GM13977 (cell line): ENCODE measurements at regions not wholly inside any gene's neighbourhood (a gene's known extent, or its start where the extent isn't known, plus 50 kb on each side); places are given as distances from the start of the nearest gene placed in this dataset.

Source experiments
- DNase-seq: peaks from one replicate; pipeline ENCODE4 v3.0.0; 2012; ENCODE audit warnings: low spot score
- in situ Hi-C: fragments of 300-500 bp; cut with MboI; formaldehyde crosslinking; loops from one replicate; pipeline ENCODE4 v1.12.0; 2022; ENCODE audit warnings: low sequenced_read_pairs, low pct_unique_long_range_greater_than_20kb, mixed read lengths, inconsistent platforms; ENCODE audit not compliant: unreplicated experiment
- TF ChIP-seq, protein P1 (sequence below): IDR thresholded peaks from 2 replicates; pipeline ENCODE4 v1.5.1; 2012; ENCODE audit warnings: mild to moderate bottlenecking, control low read depth; ENCODE audit not compliant: insufficient read depth; ENCODE audit errors: extremely low read depth, missing control alignments

DNA sequence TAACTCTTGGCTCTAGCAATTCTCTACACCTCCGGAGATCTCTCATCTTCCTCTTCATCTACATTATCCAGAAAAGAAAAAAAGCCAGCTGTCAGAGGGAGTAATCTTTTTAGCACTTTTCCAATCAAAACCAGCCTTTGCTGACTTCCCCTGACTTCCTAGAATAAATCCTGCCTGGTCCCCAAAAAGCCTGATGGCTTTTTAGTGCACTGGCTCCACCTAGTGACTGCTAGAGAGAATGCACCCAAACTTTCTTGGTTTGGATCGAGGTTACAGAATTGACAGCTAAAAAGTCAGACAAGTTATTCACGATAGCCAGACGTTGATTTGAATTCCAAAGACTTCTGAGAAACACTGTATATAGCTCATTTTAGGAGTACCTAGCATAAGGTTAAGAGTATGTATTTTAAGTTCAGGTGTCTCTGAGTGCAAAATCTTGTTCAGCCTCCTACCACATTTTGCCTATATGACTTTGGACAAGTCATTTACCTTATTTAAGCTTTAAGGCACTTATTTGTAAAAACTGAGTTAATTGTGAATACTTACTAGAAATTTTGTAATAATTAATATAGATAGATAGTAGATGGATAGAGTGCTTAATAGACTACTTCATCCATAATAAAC, 185.7 kb upstream of the GRIN2B start:
- in situ Hi-C loops: loop anchor here (25.0 kb wide), 1 partner anchor 305 kb away; no protein-coding TSS in a partner anchor
- TF ChIP-seq, protein P1, sequence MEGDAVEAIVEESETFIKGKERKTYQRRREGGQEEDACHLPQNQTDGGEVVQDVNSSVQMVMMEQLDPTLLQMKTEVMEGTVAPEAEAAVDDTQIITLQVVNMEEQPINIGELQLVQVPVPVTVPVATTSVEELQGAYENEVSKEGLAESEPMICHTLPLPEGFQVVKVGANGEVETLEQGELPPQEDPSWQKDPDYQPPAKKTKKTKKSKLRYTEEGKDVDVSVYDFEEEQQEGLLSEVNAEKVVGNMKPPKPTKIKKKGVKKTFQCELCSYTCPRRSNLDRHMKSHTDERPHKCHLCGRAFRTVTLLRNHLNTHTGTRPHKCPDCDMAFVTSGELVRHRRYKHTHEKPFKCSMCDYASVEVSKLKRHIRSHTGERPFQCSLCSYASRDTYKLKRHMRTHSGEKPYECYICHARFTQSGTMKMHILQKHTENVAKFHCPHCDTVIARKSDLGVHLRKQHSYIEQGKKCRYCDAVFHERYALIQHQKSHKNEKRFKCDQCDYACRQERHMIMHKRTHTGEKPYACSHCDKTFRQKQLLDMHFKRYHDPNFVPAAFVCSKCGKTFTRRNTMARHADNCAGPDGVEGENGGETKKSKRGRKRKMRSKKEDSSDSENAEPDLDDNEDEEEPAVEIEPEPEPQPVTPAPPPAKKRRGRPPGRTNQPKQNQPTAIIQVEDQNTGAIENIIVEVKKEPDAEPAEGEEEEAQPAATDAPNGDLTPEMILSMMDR: peak; percentile 95

DNA sequence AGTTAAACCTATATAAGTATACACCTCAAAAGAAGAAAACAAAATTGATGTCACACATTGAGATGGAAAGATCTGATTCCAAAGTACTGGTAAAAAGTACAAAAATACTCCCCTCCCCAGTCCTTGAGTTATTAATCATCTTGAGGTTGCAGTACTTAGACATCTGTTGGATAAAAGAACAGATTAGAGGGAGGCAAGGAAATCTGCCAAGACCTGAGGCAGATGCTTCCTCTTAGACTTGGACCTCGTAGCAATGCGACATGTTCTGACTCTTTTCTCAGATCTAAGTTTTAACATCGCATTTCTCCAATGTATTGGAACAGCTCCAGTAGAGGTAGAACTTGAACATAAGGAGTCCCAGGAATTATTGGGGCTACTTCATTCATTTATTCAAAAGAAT, 187.9 kb upstream of the GRIN2B start:
- TF ChIP-seq, protein P1: no peak
- no peak for DNase-seq
- in situ Hi-C loops: loop anchor here (25.0 kb wide), 1 partner anchor 307 kb away; no protein-coding TSS in a partner anchor

More for the DNA sequence above, 185.7 kb upstream of the GRIN2B start:
- DNase-seq: peak; percentile 73

DNA sequence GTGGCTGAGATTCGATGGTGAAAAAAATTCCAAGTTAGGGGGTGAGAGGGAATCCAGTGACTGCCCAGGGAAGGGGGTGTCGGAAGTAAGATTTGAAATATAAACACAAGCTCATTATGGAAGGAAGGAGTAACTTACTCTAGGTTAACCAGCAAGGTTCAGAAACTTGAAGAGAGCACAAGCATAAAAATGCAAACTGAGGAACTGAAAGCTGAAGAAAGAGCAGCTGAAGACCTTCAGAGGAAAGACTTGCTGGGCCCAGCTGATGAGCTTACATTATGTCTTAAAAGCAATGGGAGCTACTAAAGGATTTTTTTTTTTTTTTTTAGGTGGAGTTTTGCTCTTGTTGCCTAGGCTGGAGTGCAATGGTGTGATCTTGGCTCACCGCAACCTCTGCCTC, 189.7 kb upstream of the GRIN2B start:
- peak; percentile 60 for DNase-seq
- TF ChIP-seq, protein P1: no peak
- in situ Hi-C loops: loop anchor here (25.0 kb wide), 1 partner anchor 309 kb away; no protein-coding TSS in a partner anchor

DNA sequence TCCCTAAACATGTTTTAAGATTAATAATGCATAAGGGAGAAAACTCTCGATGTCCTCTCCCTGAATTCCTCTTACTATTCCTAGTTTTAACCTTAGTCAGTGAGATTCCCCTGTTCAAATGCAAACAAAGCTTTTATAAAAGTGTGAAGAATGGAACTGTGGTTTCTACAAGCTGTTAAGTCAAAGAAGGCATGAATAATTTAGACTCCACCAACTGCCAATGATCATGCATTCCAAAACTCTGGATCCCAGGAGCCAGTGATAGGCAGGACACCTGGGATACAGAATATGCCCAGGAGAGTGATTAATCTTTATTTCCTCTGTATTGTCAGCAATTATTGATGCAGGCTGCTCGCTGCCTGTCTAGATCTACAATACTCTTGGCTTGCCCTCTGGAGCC, 190.3 kb upstream of the ATF7IP start:
- in situ Hi-C loops: no loop called here
- TF ChIP-seq, protein P1: no peak
- no peak for DNase-seq

DNA sequence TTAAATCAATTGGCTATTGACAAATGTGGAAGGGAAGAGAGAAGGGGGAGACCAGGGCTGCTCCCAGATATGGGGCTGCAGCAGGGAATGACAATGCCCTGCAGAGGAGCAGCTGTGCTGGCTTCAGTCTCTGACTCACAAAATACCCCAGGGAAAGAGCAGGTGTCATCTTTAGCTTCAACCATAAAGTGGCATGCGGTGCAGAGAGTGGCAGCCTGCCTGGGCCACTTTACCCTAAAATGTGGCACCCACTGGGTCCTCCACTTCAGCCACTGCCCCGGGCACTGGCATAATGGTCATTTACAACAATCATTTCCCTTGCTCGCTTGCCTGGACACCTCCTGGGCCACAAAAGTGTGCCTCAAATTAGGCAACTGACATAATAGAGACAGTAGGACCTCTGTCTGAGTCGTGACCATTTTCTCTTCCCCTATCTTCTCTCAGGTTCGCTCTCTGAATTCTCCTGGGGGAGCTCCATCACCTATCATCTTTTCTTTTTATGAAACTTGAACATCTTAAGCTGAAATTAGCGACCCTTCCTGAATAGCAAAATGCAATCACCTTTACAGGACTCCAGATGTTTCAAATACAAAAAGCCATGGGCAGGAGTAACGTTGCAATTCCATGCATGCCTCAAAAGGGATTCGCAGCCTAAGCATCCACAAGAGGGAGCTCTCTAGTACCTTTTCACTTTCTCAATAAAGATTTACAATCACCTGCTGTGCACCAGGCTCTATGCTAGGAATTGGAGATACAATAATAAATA, 179.9 kb upstream of the ATF7IP start:
- in situ Hi-C loops: no loop called here
- DNase-seq: peak; percentile 45
- TF ChIP-seq, protein P1: peak; percentile 80

DNA sequence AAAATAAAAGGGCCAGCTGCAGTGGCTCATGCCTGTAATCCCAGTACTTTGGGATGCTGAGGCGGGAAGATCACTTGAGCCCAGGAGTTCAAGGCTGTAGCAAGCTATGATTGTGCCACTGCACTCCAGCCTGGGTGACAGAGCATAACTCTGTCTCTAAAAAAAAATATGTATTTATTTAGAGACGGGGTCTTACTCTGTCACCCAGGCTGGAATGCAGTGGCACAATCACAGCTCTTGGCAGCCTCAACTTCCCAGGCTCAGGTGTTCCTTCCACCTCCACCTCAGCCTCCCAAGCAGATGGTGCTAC, 179.3 kb upstream of the ATF7IP start:
- in situ Hi-C loops: no loop called here
- no peak for DNase-seq
- TF ChIP-seq, protein P1: no peak
